ENCODE measurements at regions not wholly inside any gene's neighbourhood (a gene's known extent, or its start where the extent isn't known, plus 50 kb on each side); places are given as distances from the start of the nearest gene placed in this dataset.

DNA sequence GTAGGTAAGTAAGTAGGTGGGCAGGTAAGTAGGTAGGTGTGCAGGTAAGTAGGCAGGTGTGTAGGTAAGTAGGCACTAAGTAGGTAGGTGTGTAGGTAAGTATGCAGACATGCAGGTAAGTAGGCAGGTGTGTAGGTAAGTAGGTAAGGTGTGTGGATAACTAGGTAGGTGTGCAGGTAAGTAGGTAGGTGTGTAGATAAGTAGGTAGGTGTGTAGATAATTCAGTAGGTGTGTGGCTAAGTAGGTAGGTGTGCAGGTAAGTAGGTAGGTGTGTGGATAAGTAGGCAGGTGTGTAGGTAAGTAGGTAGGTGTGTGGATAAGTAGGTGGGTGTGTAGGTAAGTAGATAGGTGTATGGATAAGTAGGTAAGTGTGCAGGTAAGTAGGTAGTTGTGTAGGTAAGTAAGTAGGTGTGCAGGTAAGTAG is 53.9 kb upstream of the COG2 start:
- TF ChIP-seq, protein P1, sequence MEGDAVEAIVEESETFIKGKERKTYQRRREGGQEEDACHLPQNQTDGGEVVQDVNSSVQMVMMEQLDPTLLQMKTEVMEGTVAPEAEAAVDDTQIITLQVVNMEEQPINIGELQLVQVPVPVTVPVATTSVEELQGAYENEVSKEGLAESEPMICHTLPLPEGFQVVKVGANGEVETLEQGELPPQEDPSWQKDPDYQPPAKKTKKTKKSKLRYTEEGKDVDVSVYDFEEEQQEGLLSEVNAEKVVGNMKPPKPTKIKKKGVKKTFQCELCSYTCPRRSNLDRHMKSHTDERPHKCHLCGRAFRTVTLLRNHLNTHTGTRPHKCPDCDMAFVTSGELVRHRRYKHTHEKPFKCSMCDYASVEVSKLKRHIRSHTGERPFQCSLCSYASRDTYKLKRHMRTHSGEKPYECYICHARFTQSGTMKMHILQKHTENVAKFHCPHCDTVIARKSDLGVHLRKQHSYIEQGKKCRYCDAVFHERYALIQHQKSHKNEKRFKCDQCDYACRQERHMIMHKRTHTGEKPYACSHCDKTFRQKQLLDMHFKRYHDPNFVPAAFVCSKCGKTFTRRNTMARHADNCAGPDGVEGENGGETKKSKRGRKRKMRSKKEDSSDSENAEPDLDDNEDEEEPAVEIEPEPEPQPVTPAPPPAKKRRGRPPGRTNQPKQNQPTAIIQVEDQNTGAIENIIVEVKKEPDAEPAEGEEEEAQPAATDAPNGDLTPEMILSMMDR (conservative IDR thresholded peaks at IDR 0.05; ENCODE audit: low read depth, low read length) = no peak
- no peak for TF ChIP-seq EZH2 (IDR thresholded peaks at IDR 0.05; ENCODE audit: borderline replicate concordance, low read depth, low read length, poor library complexity, severe bottlenecking)

Measured in A673 (cell line).